Astrocyte of the spinal cord (primary cell): ENCODE measurements at regions not wholly inside any gene's neighbourhood (a gene's known extent, or its start where the extent isn't known, plus 50 kb on each side); places are given as distances from the start of the nearest gene placed in this dataset.
A peak's percentile ranks its signal among the peaks of the same experiment; 100 is the strongest.

Experiments used
- DNase-seq: peaks from one replicate; pipeline ENCODE4 v3.0.0; 2011; ENCODE audit warnings: low read depth, low spot score
- H3K4me3 ChIP-seq: 2 replicates; pipeline ENCODE4 v1.5.1; 2011; ENCODE audit warnings: low read depth, mild to moderate bottlenecking, low read length, moderate library complexity
- in situ Hi-C: cut with HindIII; loops from 2 replicates; pipeline ENCODE4 v1.10.0; 2017; ENCODE audit warnings: low sequenced_read_pairs
- TF ChIP-seq, protein P1 (sequence below): IDR thresholded peaks from 2 replicates; pipeline ENCODE4 v1.5.1; 2012; ENCODE audit warnings: low read depth, mild to moderate bottlenecking, low read length, inconsistent platforms

- TF ChIP-seq, protein P1, sequence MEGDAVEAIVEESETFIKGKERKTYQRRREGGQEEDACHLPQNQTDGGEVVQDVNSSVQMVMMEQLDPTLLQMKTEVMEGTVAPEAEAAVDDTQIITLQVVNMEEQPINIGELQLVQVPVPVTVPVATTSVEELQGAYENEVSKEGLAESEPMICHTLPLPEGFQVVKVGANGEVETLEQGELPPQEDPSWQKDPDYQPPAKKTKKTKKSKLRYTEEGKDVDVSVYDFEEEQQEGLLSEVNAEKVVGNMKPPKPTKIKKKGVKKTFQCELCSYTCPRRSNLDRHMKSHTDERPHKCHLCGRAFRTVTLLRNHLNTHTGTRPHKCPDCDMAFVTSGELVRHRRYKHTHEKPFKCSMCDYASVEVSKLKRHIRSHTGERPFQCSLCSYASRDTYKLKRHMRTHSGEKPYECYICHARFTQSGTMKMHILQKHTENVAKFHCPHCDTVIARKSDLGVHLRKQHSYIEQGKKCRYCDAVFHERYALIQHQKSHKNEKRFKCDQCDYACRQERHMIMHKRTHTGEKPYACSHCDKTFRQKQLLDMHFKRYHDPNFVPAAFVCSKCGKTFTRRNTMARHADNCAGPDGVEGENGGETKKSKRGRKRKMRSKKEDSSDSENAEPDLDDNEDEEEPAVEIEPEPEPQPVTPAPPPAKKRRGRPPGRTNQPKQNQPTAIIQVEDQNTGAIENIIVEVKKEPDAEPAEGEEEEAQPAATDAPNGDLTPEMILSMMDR, result no peak
- no peak overlapping the region for H3K4me3 ChIP-seq
- peak; percentile 43 for DNase-seq
- in situ Hi-C loops, result no loop called here
These were observed 483.6 kb downstream of the GBE1 start for GRCh38 chr3:81277853-81278252.

GRCh38 chr3:81274671-81275070, 486.8 kb downstream of the GBE1 start:
- in situ Hi-C loops, result no loop called here
- TF ChIP-seq, protein P1, result no peak
- H3K4me3 ChIP-seq, result no peak overlapping the region
- no peak for DNase-seq

DNA sequence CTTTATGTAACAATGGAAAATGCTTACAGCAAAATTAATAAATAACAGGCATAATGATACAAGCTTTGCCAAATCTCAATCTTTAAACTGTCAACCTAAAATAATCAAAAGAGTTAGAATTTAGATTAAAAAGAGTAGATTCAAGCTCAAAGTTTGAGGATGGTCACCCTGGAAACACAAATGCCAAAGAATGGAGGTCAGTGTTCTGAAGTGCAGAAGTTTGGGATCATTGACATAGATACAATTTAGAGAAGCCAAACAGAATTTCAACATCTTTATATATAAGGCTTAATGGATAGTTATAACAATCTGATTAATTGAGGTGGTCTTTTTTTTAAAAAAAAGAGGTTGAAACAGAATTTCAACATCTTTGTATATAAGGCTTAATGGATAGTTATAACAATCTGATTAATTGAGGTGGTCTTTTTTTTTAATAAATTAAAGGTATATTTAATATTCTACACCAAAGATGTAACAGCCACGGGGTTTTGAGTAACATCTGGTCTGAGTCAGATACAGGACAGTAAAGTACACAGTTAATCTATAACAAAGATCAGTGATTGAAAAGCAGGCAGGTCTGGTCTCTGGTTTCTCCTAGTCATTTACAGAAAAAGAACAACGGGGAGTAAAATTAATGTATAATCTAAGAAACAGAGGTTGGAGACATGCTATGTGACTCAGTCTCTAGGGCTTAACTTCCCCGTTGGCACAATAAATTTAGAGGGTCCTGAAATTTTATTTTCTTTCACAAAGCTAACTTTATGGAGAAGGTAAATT, 490.7 kb downstream of the GBE1 start:
- in situ Hi-C loops, result no loop called here
- DNase-seq, result no peak

GRCh38 chr3:81268526-81268925, 492.9 kb downstream of the GBE1 start:
- DNase-seq, result no peak
- in situ Hi-C loops, result no loop called here
- no peak overlapping the region for H3K4me3 ChIP-seq
- TF ChIP-seq, protein P1, result no peak

More for the DNA sequence above, 490.7 kb downstream of the GBE1 start:
- no peak overlapping the region for H3K4me3 ChIP-seq
- TF ChIP-seq, protein P1, result no peak

GRCh38 chr3:81261996-81262395, 499.4 kb downstream of the GBE1 start:
- TF ChIP-seq, protein P1, result no peak
- no peak for DNase-seq
- no peak overlapping the region for H3K4me3 ChIP-seq
- in situ Hi-C loops, result no loop called here

DNA sequence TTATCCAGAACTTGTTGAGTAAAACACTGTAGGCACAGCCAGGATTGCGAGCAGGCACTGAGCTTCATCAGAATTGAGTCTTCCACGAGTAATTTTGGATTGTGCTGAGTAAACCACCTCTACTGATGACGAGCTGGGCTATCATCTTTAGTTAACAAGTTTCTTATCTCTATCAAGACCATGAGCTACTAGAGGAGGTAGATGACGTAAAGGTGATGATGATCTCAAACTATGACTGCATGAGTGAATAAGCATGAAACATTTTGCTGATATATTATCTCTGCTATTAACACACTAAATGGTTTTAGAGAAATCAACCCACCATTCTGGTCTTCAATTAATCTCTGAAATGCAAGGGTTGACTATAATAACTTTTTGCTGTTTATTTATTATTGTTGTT, 506.0 kb downstream of the GBE1 start:
- in situ Hi-C loops, result no loop called here
- TF ChIP-seq, protein P1, result no peak
- H3K4me3 ChIP-seq, result no peak overlapping the region

More for the DNA sequence above, 506.0 kb downstream of the GBE1 start:
- no peak for DNase-seq
